ENCODE measurements at regions not wholly inside any gene's neighbourhood (a gene's known extent, or its start where the extent isn't known, plus 50 kb on each side); places are given as distances from the start of the nearest gene placed in this dataset.

GRCh38 chrX:117788339-117788738 is 328.3 kb downstream of the KLHL13 start:
- H3K27ac ChIP-seq = no peak overlapping the region
- H3K4me3 ChIP-seq (IDR thresholded peaks at IDR 0.05; ENCODE audit: insufficient read depth, low read depth, low read length) = no peak overlapping the region
- H3K9ac ChIP-seq = no peak overlapping the region
- H3K4me1 ChIP-seq (ENCODE audit: low read depth, poor library complexity, severe bottlenecking) = no peaks in the 10 kb centered on the region
- H4K20me1 ChIP-seq (ENCODE audit: insufficient read depth) = no peaks in the 10 kb centered on the region
- no peaks in the 10 kb centered on the region for H3K79me2 ChIP-seq (ENCODE audit: insufficient read depth, low read depth)
- no peaks in the 10 kb centered on the region for H3K36me3 ChIP-seq (ENCODE audit: insufficient read depth)
- no peak overlapping the region for H3K4me2 ChIP-seq
- H3K27me3 ChIP-seq (ENCODE audit: insufficient read depth, low read depth) = no peaks in the 10 kb centered on the region
- TF ChIP-seq CTCF (conservative IDR thresholded peaks at IDR 0.05; ENCODE audit: low read depth, low read length) = no peak
- no peak overlapping the region for H2AFZ ChIP-seq (ENCODE audit: low read depth)

GRCh38 chrX:117771384-117771783 is 345.2 kb downstream of the KLHL13 start:
- Histone ChIP-seq H3K27ac (no peak overlapping the region), H3K27me3 (ENCODE audit: insufficient read depth, low read depth) (no peaks in the 10 kb centered on the region), H3K79me2 (ENCODE audit: insufficient read depth, low read depth) (no peaks in the 10 kb centered on the region), H3K4me2 (no peak overlapping the region), H3K9ac (no peak overlapping the region), H3K4me1 (ENCODE audit: low read depth, poor library complexity, severe bottlenecking) (no peaks in the 10 kb centered on the region), H4K20me1 (ENCODE audit: insufficient read depth) (no peaks in the 10 kb centered on the region), H3K4me3 (IDR thresholded peaks at IDR 0.05; ENCODE audit: insufficient read depth, low read depth, low read length) (no peak overlapping the region), H2AFZ (ENCODE audit: low read depth) (no peak overlapping the region), H3K36me3 (ENCODE audit: insufficient read depth) (no peaks in the 10 kb centered on the region)
- TF ChIP-seq CTCF (conservative IDR thresholded peaks at IDR 0.05; ENCODE audit: low read depth, low read length) = no peak

- no peak overlapping the region for H3K9ac ChIP-seq
- H3K79me2 ChIP-seq (ENCODE audit: insufficient read depth, low read depth) = no peaks in the 10 kb centered on the region
- TF ChIP-seq CTCF (conservative IDR thresholded peaks at IDR 0.05; ENCODE audit: low read depth, low read length) = no peak
- no peak overlapping the region for H2AFZ ChIP-seq (ENCODE audit: low read depth)
- H3K4me3 ChIP-seq (IDR thresholded peaks at IDR 0.05; ENCODE audit: insufficient read depth, low read depth, low read length) = no peak overlapping the region
- no peaks in the 10 kb centered on the region for H4K20me1 ChIP-seq (ENCODE audit: insufficient read depth)
- no peak overlapping the region for H3K27ac ChIP-seq
- no peaks in the 10 kb centered on the region for H3K36me3 ChIP-seq (ENCODE audit: insufficient read depth)
- H3K4me2 ChIP-seq = no peak overlapping the region
- H3K4me1 ChIP-seq (ENCODE audit: low read depth, poor library complexity, severe bottlenecking) = no peaks in the 10 kb centered on the region
- H3K27me3 ChIP-seq (ENCODE audit: insufficient read depth, low read depth) = no peaks in the 10 kb centered on the region
Measured at GRCh38 chrX:117768861-117769604, 347.6 kb downstream of the KLHL13 start.

GRCh38 chrX:117765211-117765610 is 351.4 kb downstream of the KLHL13 start:
- Histone ChIP-seq H3K4me2 (no peak overlapping the region), H2AFZ (ENCODE audit: low read depth) (no peak overlapping the region), H3K27me3 (ENCODE audit: insufficient read depth, low read depth) (no peaks in the 10 kb centered on the region), H3K36me3 (ENCODE audit: insufficient read depth) (no peaks in the 10 kb centered on the region), H3K27ac (no peak overlapping the region), H3K79me2 (ENCODE audit: insufficient read depth, low read depth) (no peaks in the 10 kb centered on the region), H4K20me1 (ENCODE audit: insufficient read depth) (no peaks in the 10 kb centered on the region), H3K4me3 (IDR thresholded peaks at IDR 0.05; ENCODE audit: insufficient read depth, low read depth, low read length) (no peak overlapping the region), H3K4me1 (ENCODE audit: low read depth, poor library complexity, severe bottlenecking) (no peaks in the 10 kb centered on the region), H3K9ac (no peak overlapping the region)
- TF ChIP-seq CTCF (conservative IDR thresholded peaks at IDR 0.05; ENCODE audit: low read depth, low read length) = no peak

Measured in KMS-11 (cell line).